Neural cell (in vitro differentiated cells): ENCODE measurements at regions not wholly inside any gene's neighbourhood (a gene's known extent, or its start where the extent isn't known, plus 50 kb on each side); places are given as distances from the start of the nearest gene placed in this dataset.

Source experiments
- EZH2 ChIP-seq: fragments of 200-600, 300-800 bp; shearing (Covaris generic), sonication (generic); IDR thresholded peaks from 2 replicates; pipeline ENCODE4 v1.6.1; 2014; ENCODE audit warnings: antibody characterized with exemption, low read length, borderline replicate concordance, mild to moderate bottlenecking; ENCODE audit not compliant: insufficient read depth, poor library complexity, severe bottlenecking
- TF ChIP-seq, protein P1 (sequence below): IDR thresholded peaks from 2 replicates; pipeline ENCODE4 v1.6.1; 2012; ENCODE audit warnings: borderline replicate concordance

DNA sequence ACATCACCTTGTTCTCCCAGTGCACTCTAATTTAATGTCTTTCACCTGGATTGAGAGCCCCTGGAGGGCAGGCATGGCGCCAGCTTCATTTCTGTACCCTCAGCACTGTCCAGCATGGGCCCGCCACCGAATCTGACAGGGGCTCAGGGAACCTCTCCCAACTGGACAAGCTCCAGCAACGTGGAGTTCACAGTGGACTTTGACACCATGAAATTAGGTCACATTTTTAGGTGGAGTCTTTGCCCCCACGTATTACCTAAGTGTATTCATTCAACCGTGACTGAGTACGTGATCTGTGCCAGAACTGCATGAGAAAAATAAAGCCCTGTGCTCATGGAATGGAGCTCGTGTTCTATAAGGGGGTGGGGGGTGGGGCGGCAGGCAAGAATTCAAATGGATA lies 94.1 kb upstream of the ATP2B2 start:
- no peak for TF ChIP-seq EZH2
- TF ChIP-seq, protein P1, sequence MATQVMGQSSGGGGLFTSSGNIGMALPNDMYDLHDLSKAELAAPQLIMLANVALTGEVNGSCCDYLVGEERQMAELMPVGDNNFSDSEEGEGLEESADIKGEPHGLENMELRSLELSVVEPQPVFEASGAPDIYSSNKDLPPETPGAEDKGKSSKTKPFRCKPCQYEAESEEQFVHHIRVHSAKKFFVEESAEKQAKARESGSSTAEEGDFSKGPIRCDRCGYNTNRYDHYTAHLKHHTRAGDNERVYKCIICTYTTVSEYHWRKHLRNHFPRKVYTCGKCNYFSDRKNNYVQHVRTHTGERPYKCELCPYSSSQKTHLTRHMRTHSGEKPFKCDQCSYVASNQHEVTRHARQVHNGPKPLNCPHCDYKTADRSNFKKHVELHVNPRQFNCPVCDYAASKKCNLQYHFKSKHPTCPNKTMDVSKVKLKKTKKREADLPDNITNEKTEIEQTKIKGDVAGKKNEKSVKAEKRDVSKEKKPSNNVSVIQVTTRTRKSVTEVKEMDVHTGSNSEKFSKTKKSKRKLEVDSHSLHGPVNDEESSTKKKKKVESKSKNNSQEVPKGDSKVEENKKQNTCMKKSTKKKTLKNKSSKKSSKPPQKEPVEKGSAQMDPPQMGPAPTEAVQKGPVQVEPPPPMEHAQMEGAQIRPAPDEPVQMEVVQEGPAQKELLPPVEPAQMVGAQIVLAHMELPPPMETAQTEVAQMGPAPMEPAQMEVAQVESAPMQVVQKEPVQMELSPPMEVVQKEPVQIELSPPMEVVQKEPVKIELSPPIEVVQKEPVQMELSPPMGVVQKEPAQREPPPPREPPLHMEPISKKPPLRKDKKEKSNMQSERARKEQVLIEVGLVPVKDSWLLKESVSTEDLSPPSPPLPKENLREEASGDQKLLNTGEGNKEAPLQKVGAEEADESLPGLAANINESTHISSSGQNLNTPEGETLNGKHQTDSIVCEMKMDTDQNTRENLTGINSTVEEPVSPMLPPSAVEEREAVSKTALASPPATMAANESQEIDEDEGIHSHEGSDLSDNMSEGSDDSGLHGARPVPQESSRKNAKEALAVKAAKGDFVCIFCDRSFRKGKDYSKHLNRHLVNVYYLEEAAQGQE, result no peak
